K562 (cell line): ENCODE measurements at regions not wholly inside any gene's neighbourhood (a gene's known extent, or its start where the extent isn't known, plus 50 kb on each side); places are given as distances from the start of the nearest gene placed in this dataset.

ENCODE experiments used
- ATAC-seq: fragments of 200-7000 bp; cut with Tn5 transposase; 3 replicates; pipeline ENCODE4 v1.9.1; 2020; ENCODE audit warnings: moderate library complexity
- BruUV-seq: library from RNA; stranded (reverse); fragments of 400-500 nt; replicated peaks from 2 replicates; lab custom pipeline; 2021; lab: Mats Ljungman, UMichigan
- CTCF ChIA-PET: fragments of 300-600 bp; formaldehyde crosslinking; extraction: SDS; loops from one replicate; lab custom pipeline; 2021; ENCODE audit warnings: low intra/inter-chr PET ratio; lab: Yijun Ruan, JAX
- POLR2A ChIA-PET: fragments of 300-600, 350-650 bp; sonication (Branson Sonifier 250); formaldehyde crosslinking; extraction: SDS; loops from one replicate; lab custom pipeline; 2021; ENCODE audit warnings: antibody characterized with exemption, inconsistent platforms; lab: Yijun Ruan, JAX
- DNase-seq, 4 experiments: peaks; one replicate each; pipeline versions ENCODE4 v3.0.0 to v3.0.0-alpha.2; 2011 to 2018; ENCODE audit warnings: low spot score in 3 of 4, mixed read lengths in 3 of 4; ENCODE audit errors: extremely low read depth in 1 of 4
- FAIRE-seq: peaks from 2 replicates; lab custom pipeline; 2011; peaks lifted over from hg19 to GRCh38; lab: Jason Lieb, UNC
- H2AFZ ChIP-seq: 2 replicates; pipeline ENCODE4 v1.6.0; 2011; ENCODE audit warnings: low read depth, low read length, control low read depth, inconsistent platforms
- H3K27ac ChIP-seq: fragments of 200-600 bp; 3 replicates; pipeline ENCODE4 v1.8.0; 2011; ENCODE audit warnings: low read depth, mild to moderate bottlenecking, control low read depth, inconsistent platforms, low read length, moderate library complexity, mixed read lengths; ENCODE audit errors: extremely low read depth
- H3K27me3 ChIP-seq, 2 experiments: fragments of 300-600 bp in 1 of 2; 2 replicates in 1 of 2; 3 replicates in 1 of 2; pipeline versions ENCODE4 v1.6.0 to v1.8.0; 2011; ENCODE audit warnings: inconsistent platforms in 2 of 2, low read length in 2 of 2, mild to moderate bottlenecking in 1 of 2, mixed read lengths in 1 of 2, moderate library complexity in 1 of 2; ENCODE audit not compliant: control insufficient read depth in 2 of 2, insufficient read depth in 2 of 2
- H3K36me3 ChIP-seq: fragments of 300-600 bp; 3 replicates; pipeline ENCODE4 v1.8.0; 2011; ENCODE audit warnings: mild to moderate bottlenecking, low read length, inconsistent platforms; ENCODE audit not compliant: control insufficient read depth, insufficient read depth
- H3K4me1 ChIP-seq, 2 experiments: fragments of 200-600 bp in 1 of 2; replicated peaks in 1 of 2; 2 replicates in 1 of 2; 3 replicates in 1 of 2; pipeline versions ENCODE4 v1.5.1 to v1.8.0; 2011; ENCODE audit warnings: inconsistent platforms in 2 of 2, low read length in 2 of 2, mild to moderate bottlenecking in 1 of 2, mixed read lengths in 1 of 2, moderate library complexity in 1 of 2; ENCODE audit not compliant: control insufficient read depth in 2 of 2, insufficient read depth in 2 of 2
- H3K4me2 ChIP-seq: 2 replicates; pipeline ENCODE4 v1.6.1; 2011; ENCODE audit warnings: low read length, control low read depth, inconsistent platforms, mixed read lengths; ENCODE audit not compliant: insufficient read depth
- H3K4me3 ChIP-seq: fragments of 200-600 bp; sonication (generic), shearing (Covaris generic); 2 replicates; pipeline ENCODE4 v1.5.1; 2016; ENCODE audit warnings: control low read depth, inconsistent platforms
- H3K79me2 ChIP-seq: fragments of 200-600 bp; 3 replicates; pipeline ENCODE4 v1.8.0; 2011; ENCODE audit warnings: low read length, inconsistent platforms; ENCODE audit not compliant: control insufficient read depth, insufficient read depth
- H3K9ac ChIP-seq, 2 experiments: 2 replicates each; pipeline versions ENCODE4 v1.6.0 to v1.6.1; 2011; ENCODE audit warnings: low read depth in 2 of 2, low read length in 2 of 2, control low read depth in 1 of 2, inconsistent platforms in 1 of 2, mild to moderate bottlenecking in 1 of 2, mixed read lengths in 1 of 2; ENCODE audit not compliant: insufficient read depth in 1 of 2
- H3K9me1 ChIP-seq: one replicate; pipeline ENCODE4 v1.6.0; 2011; ENCODE audit warnings: inconsistent platforms, mild to moderate bottlenecking, low read length, moderate library complexity; ENCODE audit not compliant: control insufficient read depth, insufficient read depth
- H3K9me3 ChIP-seq: replicated peaks from 2 replicates; pipeline ENCODE4 v1.5.1; 2011; ENCODE audit warnings: low read depth, low read length, inconsistent platforms; ENCODE audit not compliant: control insufficient read depth, insufficient read depth
- H4K20me1 ChIP-seq: replicated peaks from 2 replicates; pipeline ENCODE4 v1.6.1; 2011; ENCODE audit warnings: low read length, inconsistent platforms, mixed read lengths; ENCODE audit not compliant: control insufficient read depth, insufficient read depth
- CREBBP ChIP-seq: IDR thresholded peaks from one replicate; pipeline ENCODE4 v1.6.1; 2012; ENCODE audit warnings: low read depth, mild to moderate bottlenecking, control low read depth, inconsistent platforms, low read length
- IRF2 ChIP-seq: sonication (generic); formaldehyde crosslinking; IDR thresholded peaks from 2 replicates; pipeline ENCODE4 v1.8.1; 2022; ENCODE audit warnings: mild to moderate bottlenecking, missing genetic modification reagents
- KAT7 ChIP-seq: sonication (generic); formaldehyde crosslinking; IDR thresholded peaks from 2 replicates; pipeline ENCODE4 v1.8.0; 2022; ENCODE audit warnings: missing genetic modification reagents, mild to moderate bottlenecking, borderline replicate concordance
- MLLT1 ChIP-seq, 2 experiments: fragments of 450-650 bp; IDR thresholded peaks; 2 replicates each; pipeline ENCODE4 v1.6.1; 2016
- RAD21 ChIP-seq, 2 experiments: fragments of 250-450 bp in 1 of 2; fragments of 450-650 bp in 1 of 2; sonication (Bioruptor Pico) in 1 of 2; formaldehyde crosslinking in 1 of 2; IDR thresholded peaks in 1 of 2; conservative IDR thresholded peaks in 1 of 2; 2 replicates each; pipeline versions ENCODE4 v1.4.0 to v1.8.0; 2020 to 2022; ENCODE audit warnings: mild to moderate bottlenecking in 2 of 2, moderate library complexity in 1 of 2
- TFAM ChIP-seq: fragments of 250-450 bp; sonication (Bioruptor Pico); conservative IDR thresholded peaks from 2 replicates; pipeline ENCODE4 v1.5.0; 2021; ENCODE audit warnings: mild to moderate bottlenecking, moderate library complexity
- THAP12 ChIP-seq: fragments of 250-450 bp; sonication (Bioruptor Pico); IDR thresholded peaks from 2 replicates; pipeline ENCODE4 v1.9.0; 2021; ENCODE audit warnings: mild to moderate bottlenecking, inconsistent platforms
- ZFP30 ChIP-seq: fragments of 250-450 bp; sonication (Bioruptor Pico); IDR thresholded peaks from 2 replicates; pipeline ENCODE4 v1.8.0; 2022; ENCODE audit warnings: moderate library complexity, mild to moderate bottlenecking, inconsistent platforms, borderline replicate concordance
- ZNF197 ChIP-seq: fragments of 200-800 bp; sonication (Bioruptor generic); IDR thresholded peaks from 2 replicates; pipeline ENCODE4 v1.6.1; 2016; ENCODE audit warnings: low read depth, missing genetic modification characterization, missing compliant biosample characterization
- WGBS: fragments of 100-300 bp; shearing (Covaris generic); methylation state at CpG from one replicate; pipeline ENCODE4 v1.1.6; 2016; ENCODE audit warnings: low coverage, mixed read lengths; ENCODE audit not compliant: insufficient coverage; ENCODE audit errors: missing lambda C conversion rate; 5-methylcytosine and 5-hydroxymethylcytosine counted together
- in situ Hi-C: fragments of 300-500 bp; cut with MboI; formaldehyde crosslinking; loops from 4 replicates; pipeline ENCODE4 v1.15.0; 2018; ENCODE audit warnings: inconsistent platforms, mixed read lengths
- intact Hi-C: fragments of 100-400 bp; cut with micrococcal nuclease; formaldehyde crosslinking; loops from 2 replicates; pipeline ENCODE4 v1.14.2; 2022
- TF ChIP-seq, protein P1 (sequence below): sonication (generic); formaldehyde crosslinking; IDR thresholded peaks from 2 replicates; pipeline ENCODE4 v1.9.0; 2022; ENCODE audit warnings: mild to moderate bottlenecking, missing genetic modification reagents
- TF ChIP-seq, protein P2 (sequence below): fragments of 150-350 bp; IDR thresholded peaks from 2 replicates; pipeline ENCODE4 v1.6.1; 2014; ENCODE audit warnings: low read depth, mild to moderate bottlenecking, low read length, borderline replicate concordance
- TF ChIP-seq, protein P3 (sequence below): sonication (generic); formaldehyde crosslinking; IDR thresholded peaks from 2 replicates; pipeline ENCODE4 v1.8.0; 2022; ENCODE audit warnings: mild to moderate bottlenecking, missing genetic modification reagents

DNA sequence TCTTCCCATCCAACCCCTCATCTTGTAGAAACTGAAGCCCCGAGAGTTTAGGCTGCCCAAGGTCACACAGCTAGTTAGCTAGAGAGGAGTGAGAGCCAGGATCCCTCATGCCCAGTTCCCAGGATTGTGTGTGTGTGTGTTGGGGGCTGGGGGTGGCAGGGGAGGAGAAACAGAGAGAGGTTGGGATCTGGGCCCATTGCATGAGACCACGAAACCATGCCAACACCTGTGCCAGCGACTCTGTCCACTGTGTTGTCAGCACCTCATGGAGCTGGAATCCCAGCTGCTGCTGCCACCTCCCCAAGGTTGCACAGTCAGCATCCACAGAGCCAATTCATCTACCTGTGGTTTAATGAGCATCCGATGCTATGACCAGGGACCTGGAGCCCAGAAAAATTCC lies 115.4 kb upstream of the ZC3H12A start:
- Histone ChIP-seq H3K4me2 (no peak overlapping the region), H3K9me3 (no peaks in the 10 kb centered on the region), H3K27ac (no peak overlapping the region), H3K4me1 (no peaks in the 10 kb centered on the region), H3K79me2 (no peaks in the 10 kb centered on the region), H4K20me1 (peaks cover 5% of the 10 kb centered on the region; the same call in 1 of the 2 replicates), H3K9me1 (no peaks in the 10 kb centered on the region), H2AFZ (no peak overlapping the region), H3K36me3 (no peaks in the 10 kb centered on the region), H3K4me3 (no peak overlapping the region), H3K27me3 (peaks cover 0 to 23% of the 10 kb centered on the region in 2 experiments; a peak in 4 of 5 replicates), H3K9ac (no peak overlapping the region)
- intact Hi-C loops, result no loop called here
- ChIA-PET POLR2A (interaction anchor here (1.5 kb wide), 1 partner anchor 10 kb away, joined by 4 read pairs; no protein-coding TSS in a partner anchor), CTCF (no interaction called here)
- in situ Hi-C loops, result no loop called here
- no peak for FAIRE-seq
- WGBS, result 0% methylated on average over 4 of the region's 4 CpGs
- no TSS peak for BruUV-seq
- no peak for DNase-seq
- ATAC-seq, result no peak
- TF ChIP-seq KAT7 (CRISPR knock-in tag) (no peak), MLLT1 (IDR thresholded peaks at IDR 0.05) (no peak), ZFP30 (no peak), IRF2 (no peak), ZNF197 (CRISPR knock-in tag) (no peak), THAP12 (CRISPR knock-in tag) (no peak), RAD21 (CRISPR knock-in tag; conservative IDR thresholded peaks at IDR 0.05 in 1 of 2, IDR thresholded peaks at IDR 0.05 in 1 of 2) (no peak), TFAM (CRISPR knock-in tag) (no peak), CREBBP (no peak)
- TF ChIP-seq, protein P1, sequence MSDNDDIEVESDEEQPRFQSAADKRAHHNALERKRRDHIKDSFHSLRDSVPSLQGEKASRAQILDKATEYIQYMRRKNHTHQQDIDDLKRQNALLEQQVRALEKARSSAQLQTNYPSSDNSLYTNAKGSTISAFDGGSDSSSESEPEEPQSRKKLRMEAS (CRISPR knock-in tag), result no peak
- TF ChIP-seq, protein P2, sequence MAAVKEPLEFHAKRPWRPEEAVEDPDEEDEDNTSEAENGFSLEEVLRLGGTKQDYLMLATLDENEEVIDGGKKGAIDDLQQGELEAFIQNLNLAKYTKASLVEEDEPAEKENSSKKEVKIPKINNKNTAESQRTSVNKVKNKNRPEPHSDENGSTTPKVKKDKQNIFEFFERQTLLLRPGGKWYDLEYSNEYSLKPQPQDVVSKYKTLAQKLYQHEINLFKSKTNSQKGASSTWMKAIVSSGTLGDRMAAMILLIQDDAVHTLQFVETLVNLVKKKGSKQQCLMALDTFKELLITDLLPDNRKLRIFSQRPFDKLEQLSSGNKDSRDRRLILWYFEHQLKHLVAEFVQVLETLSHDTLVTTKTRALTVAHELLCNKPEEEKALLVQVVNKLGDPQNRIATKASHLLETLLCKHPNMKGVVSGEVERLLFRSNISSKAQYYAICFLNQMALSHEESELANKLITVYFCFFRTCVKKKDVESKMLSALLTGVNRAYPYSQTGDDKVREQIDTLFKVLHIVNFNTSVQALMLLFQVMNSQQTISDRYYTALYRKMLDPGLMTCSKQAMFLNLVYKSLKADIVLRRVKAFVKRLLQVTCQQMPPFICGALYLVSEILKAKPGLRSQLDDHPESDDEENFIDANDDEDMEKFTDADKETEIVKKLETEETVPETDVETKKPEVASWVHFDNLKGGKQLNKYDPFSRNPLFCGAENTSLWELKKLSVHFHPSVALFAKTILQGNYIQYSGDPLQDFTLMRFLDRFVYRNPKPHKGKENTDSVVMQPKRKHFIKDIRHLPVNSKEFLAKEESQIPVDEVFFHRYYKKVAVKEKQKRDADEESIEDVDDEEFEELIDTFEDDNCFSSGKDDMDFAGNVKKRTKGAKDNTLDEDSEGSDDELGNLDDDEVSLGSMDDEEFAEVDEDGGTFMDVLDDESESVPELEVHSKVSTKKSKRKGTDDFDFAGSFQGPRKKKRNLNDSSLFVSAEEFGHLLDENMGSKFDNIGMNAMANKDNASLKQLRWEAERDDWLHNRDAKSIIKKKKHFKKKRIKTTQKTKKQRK, result no peak
- TF ChIP-seq, protein P3, sequence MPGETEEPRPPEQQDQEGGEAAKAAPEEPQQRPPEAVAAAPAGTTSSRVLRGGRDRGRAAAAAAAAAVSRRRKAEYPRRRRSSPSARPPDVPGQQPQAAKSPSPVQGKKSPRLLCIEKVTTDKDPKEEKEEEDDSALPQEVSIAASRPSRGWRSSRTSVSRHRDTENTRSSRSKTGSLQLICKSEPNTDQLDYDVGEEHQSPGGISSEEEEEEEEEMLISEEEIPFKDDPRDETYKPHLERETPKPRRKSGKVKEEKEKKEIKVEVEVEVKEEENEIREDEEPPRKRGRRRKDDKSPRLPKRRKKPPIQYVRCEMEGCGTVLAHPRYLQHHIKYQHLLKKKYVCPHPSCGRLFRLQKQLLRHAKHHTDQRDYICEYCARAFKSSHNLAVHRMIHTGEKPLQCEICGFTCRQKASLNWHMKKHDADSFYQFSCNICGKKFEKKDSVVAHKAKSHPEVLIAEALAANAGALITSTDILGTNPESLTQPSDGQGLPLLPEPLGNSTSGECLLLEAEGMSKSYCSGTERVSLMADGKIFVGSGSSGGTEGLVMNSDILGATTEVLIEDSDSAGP (CRISPR knock-in tag), result no peak
